Stomach (tissue), 8 donors: ENCODE measurements at regions not wholly inside any gene's neighbourhood (a gene's known extent, or its start where the extent isn't known, plus 50 kb on each side); places are given as distances from the start of the nearest gene placed in this dataset.

ENCODE experiments used
- DNase-seq, 2 donors: peaks; one replicate each; pipeline versions ENCODE4 v3.0.0 to v3.0.0-alpha.2; 2013 to 2019
- H3K27ac ChIP-seq, 5 donors: fragments of 200-600 bp in 4 of 5; sonication (generic) in 4 of 5; one replicate each; pipeline ENCODE4 v1.5.1; 2013 to 2019; ENCODE audit warnings: mild to moderate bottlenecking in 1 of 5, moderate library complexity in 1 of 5
- H3K27me3 ChIP-seq, 3 donors: fragments of 200-600 bp; sonication (generic); one replicate each; pipeline ENCODE4 v1.5.1; 2017 to 2019; ENCODE audit warnings: mixed run types in 1 of 3
- H3K36me3 ChIP-seq, 4 donors: fragments of 200-600 bp; sonication (generic); 1 replicate in 3 of 4; 2 replicates in 1 of 4; pipeline ENCODE4 v1.5.1; 2016 to 2019
- H3K4me1 ChIP-seq, 4 donors: fragments of 200-600 bp; sonication (generic); one replicate each; pipeline ENCODE4 v1.5.1; 2016 to 2019
- H3K4me3 ChIP-seq, 4 donors: fragments of 200-600 bp; sonication (generic) in 3 of 4; one replicate each; pipeline ENCODE4 v1.5.1; 2016 to 2019; ENCODE audit warnings: mild to moderate bottlenecking in 1 of 4
- H3K9me3 ChIP-seq, 4 donors: fragments of 200-600 bp; sonication (generic); one replicate each; pipeline ENCODE4 v1.5.1; 2016 to 2019
- EP300 ChIP-seq: sonication (generic); formaldehyde crosslinking; IDR thresholded peaks from one replicate; pipeline ENCODE4 v1.6.1; 2017; ENCODE audit warnings: antibody characterized with exemption
- POLR2A ChIP-seq, 4 donors: fragments of 450-650 bp; IDR thresholded peaks; one replicate each; pipeline ENCODE4 v1.6.1; 2016; ENCODE audit warnings: antibody characterized with exemption in 4 of 4, control low read depth in 2 of 4, mild to moderate bottlenecking in 1 of 4, moderate library complexity in 1 of 4
- POLR2AphosphoS5 ChIP-seq, 3 donors: sonication (generic); formaldehyde crosslinking; IDR thresholded peaks; one replicate each; pipeline ENCODE4 v1.6.1; 2016; ENCODE audit warnings: antibody characterized with exemption in 3 of 3
- WGBS, 5 donors: extraction: QIAGEN DNeasy Blood & Tissue Kit in 3 of 5; methylation state at CpG; one replicate each; pipeline versions ENCODE4 v1.1.5 to v1.1.7; 2013 to 2018; 5-methylcytosine and 5-hydroxymethylcytosine counted together
- intact Hi-C: fragments of 100-400 bp; cut with DNase I; formaldehyde crosslinking; loops from one replicate; pipeline ENCODE4 v1.15.1; 2023; ENCODE audit warnings: low total_unique reads
- TF ChIP-seq, protein P1 (sequence below), 7 experiments: fragments of 450-650 bp in 4 of 7; fragments of 200-600 bp in 3 of 7; sonication (generic) in 3 of 7; IDR thresholded peaks; one replicate each; pipeline ENCODE4 v1.5.1; 2016 to 2019; ENCODE audit warnings: antibody characterized with exemption in 7 of 7, control low read depth in 2 of 7, mild to moderate bottlenecking in 1 of 7
- donor health status: healthy with polysubstance abuse.
- donor health status: Bipolar disorder and iron deficiency.
- donor health status: healthy.

DNA sequence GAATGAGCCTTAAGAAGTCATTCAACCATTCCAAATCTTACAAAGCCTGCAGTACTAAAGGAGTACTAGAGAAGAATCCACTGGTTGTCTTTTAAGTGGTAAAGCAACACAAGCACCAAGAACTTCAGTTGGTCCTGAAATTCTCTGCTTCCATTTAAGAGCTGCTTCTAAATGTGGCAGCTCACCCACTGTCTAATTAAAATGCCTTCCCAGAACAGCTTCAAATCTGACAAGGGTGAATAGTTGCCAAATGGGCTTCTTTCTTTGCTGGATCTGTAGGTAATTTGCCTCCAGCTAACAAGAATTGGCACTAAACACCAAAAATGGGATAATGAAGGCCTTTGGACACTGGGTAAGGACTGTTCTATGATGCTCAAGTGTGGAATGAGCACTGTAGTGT, 72.2 kb upstream of the NAP1L1 start:
- H3K27ac ChIP-seq: no peak overlapping the region
- TF ChIP-seq POLR2A (IDR thresholded peaks at IDR 0.05) (no peak), POLR2AphosphoS5 (IDR thresholded peaks at IDR 0.05) (no peak), EP300 (no peak)
- TF ChIP-seq, protein P1, sequence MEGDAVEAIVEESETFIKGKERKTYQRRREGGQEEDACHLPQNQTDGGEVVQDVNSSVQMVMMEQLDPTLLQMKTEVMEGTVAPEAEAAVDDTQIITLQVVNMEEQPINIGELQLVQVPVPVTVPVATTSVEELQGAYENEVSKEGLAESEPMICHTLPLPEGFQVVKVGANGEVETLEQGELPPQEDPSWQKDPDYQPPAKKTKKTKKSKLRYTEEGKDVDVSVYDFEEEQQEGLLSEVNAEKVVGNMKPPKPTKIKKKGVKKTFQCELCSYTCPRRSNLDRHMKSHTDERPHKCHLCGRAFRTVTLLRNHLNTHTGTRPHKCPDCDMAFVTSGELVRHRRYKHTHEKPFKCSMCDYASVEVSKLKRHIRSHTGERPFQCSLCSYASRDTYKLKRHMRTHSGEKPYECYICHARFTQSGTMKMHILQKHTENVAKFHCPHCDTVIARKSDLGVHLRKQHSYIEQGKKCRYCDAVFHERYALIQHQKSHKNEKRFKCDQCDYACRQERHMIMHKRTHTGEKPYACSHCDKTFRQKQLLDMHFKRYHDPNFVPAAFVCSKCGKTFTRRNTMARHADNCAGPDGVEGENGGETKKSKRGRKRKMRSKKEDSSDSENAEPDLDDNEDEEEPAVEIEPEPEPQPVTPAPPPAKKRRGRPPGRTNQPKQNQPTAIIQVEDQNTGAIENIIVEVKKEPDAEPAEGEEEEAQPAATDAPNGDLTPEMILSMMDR (IDR thresholded peaks at IDR 0.05): no peak
- no peaks in the 10 kb centered on the region for H3K36me3 ChIP-seq
- DNase-seq: no peak
- H3K4me1 ChIP-seq: peaks cover 0 to 3% (median 0%) of the 10 kb centered on the region in 4 donors
- no peak overlapping the region for H3K4me3 ChIP-seq
- intact Hi-C loops: no loop called here
- no peaks in the 10 kb centered on the region for H3K9me3 ChIP-seq
- no peaks in the 10 kb centered on the region for H3K27me3 ChIP-seq

DNA sequence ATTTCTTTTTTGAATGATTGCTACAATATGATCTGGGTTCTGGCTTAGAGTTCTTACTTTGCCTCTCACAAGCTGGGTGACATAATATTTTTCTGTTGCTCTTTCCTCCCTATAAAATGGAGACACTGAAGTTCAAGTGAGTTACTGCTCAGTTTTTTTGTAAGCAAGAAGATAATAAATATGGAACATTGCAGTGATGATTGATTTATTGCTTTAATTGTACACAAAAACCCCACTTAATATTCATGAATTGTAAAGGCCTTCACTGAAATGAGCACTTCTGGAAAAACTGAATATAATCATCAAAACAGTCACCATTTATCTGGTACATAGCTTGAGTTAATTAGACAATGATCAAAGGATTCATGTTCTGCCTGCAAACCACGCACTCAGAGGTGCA, 71.8 kb upstream of the NAP1L1 start:
- no peak overlapping the region for H3K4me3 ChIP-seq
- no peak for DNase-seq
- H3K36me3 ChIP-seq: no peaks in the 10 kb centered on the region
- H3K9me3 ChIP-seq: no peaks in the 10 kb centered on the region
- intact Hi-C loops: no loop called here
- H3K27ac ChIP-seq: no peak overlapping the region
- H3K4me1 ChIP-seq: peaks cover 0 to 3% (median 0%) of the 10 kb centered on the region in 4 donors
- 85 to 100% (median 93%) methylated on average over 1 of the region's 1 CpG for WGBS, 5 donors
- no peaks in the 10 kb centered on the region for H3K27me3 ChIP-seq
- no peak for TF ChIP-seq POLR2A (IDR thresholded peaks at IDR 0.05)

DNA sequence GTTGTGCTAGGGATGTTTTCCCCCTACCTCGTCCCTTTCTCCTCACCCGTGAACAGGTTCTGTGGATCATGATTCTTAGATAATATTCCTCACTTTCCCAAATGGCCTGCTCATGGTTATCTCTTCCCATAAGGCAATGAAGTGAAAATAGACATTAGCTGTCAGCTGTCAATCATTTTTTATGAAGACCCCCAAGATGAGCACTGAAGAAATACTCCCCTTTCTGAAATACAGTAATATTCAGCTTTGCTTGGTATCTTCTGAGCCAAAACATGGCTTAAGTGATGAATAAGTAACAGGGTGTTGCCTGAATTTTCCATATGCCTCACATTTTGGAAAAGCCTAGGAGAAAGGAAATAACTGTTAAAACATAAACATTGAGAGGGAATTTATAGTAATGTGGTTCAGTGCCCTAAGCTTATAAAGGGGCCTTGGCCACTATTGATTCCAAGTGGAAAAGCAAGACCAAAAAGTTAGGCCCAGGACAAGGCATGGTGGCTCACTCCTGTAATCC, 70.7 kb upstream of the NAP1L1 start:
- intact Hi-C loops: no loop called here
- TF ChIP-seq, protein P1 (IDR thresholded peaks at IDR 0.05): no peak
- no peak for TF ChIP-seq POLR2AphosphoS5 (IDR thresholded peaks at IDR 0.05)
- no peak for TF ChIP-seq POLR2A (IDR thresholded peaks at IDR 0.05)
- TF ChIP-seq EP300: no peak
- Histone ChIP-seq H3K27me3 (no peaks in the 10 kb centered on the region), H3K4me3 (no peak overlapping the region), H3K36me3 (no peaks in the 10 kb centered on the region), H3K9me3 (no peaks in the 10 kb centered on the region), H3K27ac (no peak overlapping the region), H3K4me1 (peaks cover 0 to 3% (median 0%) of the 10 kb centered on the region in 4 donors)
- WGBS, 5 donors: 95 to 99% (median 98%) methylated on average over 2 of the region's 2 CpGs
- DNase-seq: no peak

DNA sequence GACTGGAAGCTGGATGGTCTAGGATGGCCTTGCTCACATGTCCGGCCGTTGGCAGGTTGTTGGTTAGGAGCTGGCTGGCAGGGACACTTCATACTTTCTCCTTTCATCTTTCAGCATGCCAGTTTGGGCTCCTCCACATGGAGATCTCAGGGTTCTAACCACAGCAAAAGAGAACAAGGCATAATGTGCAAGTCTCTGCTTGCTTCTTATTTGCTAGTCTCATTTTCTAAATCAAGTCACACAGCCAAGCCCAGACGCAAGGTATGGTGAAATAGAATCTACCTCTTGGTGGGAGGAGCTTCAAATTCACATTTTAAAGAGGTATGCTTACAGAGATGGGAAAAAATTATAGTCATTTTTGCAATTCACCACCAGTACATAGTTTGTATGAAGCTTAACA, 69.1 kb upstream of the NAP1L1 start:
- no peaks in the 10 kb centered on the region for H3K36me3 ChIP-seq
- no peak overlapping the region for H3K4me3 ChIP-seq
- no peaks in the 10 kb centered on the region for H3K9me3 ChIP-seq
- intact Hi-C loops: no loop called here
- H3K4me1 ChIP-seq: peaks cover 0 to 3% (median 0%) of the 10 kb centered on the region in 4 donors
- TF ChIP-seq POLR2AphosphoS5 (IDR thresholded peaks at IDR 0.05) (no peak), POLR2A (IDR thresholded peaks at IDR 0.05) (no peak), EP300 (no peak)
- TF ChIP-seq, protein P1 (IDR thresholded peaks at IDR 0.05): no peak
- no peak for DNase-seq
- H3K27ac ChIP-seq: no peak overlapping the region
- 73 to 89% (median 85%) methylated on average over 3 of the region's 3 CpGs for WGBS, 5 donors
- H3K27me3 ChIP-seq: no peaks in the 10 kb centered on the region

DNA sequence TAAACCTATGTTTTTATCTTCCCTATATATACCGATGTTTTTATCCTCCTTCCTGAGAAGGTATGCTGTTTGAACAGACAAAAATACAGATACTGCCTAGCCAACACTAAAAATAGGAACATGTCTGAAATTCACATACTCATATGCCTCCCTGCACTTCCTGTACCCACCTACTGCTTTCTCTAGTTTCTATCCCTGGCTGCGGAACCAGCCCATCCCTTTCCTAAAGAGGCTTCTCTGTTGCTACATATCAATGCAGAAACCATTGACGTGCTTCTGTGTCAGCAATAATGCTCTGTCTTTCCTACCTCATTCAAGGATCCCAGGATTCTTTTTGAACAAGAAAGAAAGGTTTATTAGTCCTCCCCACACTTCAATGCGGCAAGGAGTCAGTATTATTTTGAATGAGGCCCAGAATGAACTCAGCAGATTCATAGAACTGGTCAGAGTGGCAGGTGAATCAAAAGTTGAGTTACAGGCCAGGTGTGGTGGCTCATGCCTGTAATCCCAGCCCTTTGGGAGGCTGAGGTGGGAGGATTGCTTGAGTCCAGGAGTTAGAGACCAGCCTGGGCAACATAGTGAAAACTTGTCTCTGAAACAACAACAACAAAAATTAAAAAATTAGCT, 67.8 kb upstream of the NAP1L1 start:
- Histone ChIP-seq H3K4me1 (no peaks in the 10 kb centered on the region), H3K9me3 (no peaks in the 10 kb centered on the region), H3K36me3 (no peaks in the 10 kb centered on the region), H3K27ac (no peak overlapping the region), H3K4me3 (no peak overlapping the region), H3K27me3 (no peaks in the 10 kb centered on the region)
- intact Hi-C loops: no loop called here
- WGBS, 5 donors: 65 to 75% (median 69%) methylated on average over 4 of the region's 4 CpGs
- DNase-seq: no peak
- no peak for TF ChIP-seq EP300
- TF ChIP-seq POLR2AphosphoS5 (IDR thresholded peaks at IDR 0.05): no peak
- TF ChIP-seq POLR2A (IDR thresholded peaks at IDR 0.05): no peak
- TF ChIP-seq, protein P1 (IDR thresholded peaks at IDR 0.05): no peak
